ENCODE measurements at regions not wholly inside any gene's neighbourhood (a gene's known extent, or its start where the extent isn't known, plus 50 kb on each side); places are given as distances from the start of the nearest gene placed in this dataset.

DNA sequence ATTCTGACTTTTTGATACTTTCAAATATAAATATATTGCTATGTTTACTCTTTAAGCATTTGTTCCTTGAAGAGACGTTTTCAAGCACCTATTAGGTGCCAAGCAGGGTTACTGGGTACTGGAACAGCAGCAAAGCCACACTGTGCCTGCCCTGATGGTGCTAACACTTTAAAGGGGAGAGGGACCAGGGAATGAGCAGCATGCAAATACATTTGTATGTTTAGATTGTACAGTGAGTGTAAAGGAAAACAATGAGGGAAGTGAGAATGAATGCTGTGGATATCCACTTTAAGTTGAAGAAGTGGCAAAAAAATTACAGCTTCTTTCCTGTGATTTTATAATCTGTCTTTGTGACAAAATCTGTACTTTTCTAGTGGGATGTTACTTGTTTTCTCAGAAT lies 400.2 kb upstream of the ATP11B start:
- TF ChIP-seq, protein P1, sequence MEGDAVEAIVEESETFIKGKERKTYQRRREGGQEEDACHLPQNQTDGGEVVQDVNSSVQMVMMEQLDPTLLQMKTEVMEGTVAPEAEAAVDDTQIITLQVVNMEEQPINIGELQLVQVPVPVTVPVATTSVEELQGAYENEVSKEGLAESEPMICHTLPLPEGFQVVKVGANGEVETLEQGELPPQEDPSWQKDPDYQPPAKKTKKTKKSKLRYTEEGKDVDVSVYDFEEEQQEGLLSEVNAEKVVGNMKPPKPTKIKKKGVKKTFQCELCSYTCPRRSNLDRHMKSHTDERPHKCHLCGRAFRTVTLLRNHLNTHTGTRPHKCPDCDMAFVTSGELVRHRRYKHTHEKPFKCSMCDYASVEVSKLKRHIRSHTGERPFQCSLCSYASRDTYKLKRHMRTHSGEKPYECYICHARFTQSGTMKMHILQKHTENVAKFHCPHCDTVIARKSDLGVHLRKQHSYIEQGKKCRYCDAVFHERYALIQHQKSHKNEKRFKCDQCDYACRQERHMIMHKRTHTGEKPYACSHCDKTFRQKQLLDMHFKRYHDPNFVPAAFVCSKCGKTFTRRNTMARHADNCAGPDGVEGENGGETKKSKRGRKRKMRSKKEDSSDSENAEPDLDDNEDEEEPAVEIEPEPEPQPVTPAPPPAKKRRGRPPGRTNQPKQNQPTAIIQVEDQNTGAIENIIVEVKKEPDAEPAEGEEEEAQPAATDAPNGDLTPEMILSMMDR (IDR thresholded peaks at IDR 0.05) = no peak
- TF ChIP-seq EZH2 (IDR thresholded peaks at IDR 0.05; ENCODE audit: borderline replicate concordance, insufficient read depth, low read depth, low read length, poor library complexity, severe bottlenecking) = no peak
